HG03469 (cell line): ENCODE measurements at regions not wholly inside any gene's neighbourhood (a gene's known extent, or its start where the extent isn't known, plus 50 kb on each side); places are given as distances from the start of the nearest gene placed in this dataset.
A peak's percentile ranks its signal among the peaks of the same experiment; 100 is the strongest.

Experiments
- ATAC-seq: cut with Tn5 transposase; IDR thresholded peaks from one replicate; pipeline ENCODE4 v1.9.1; 2021; ENCODE audit warnings: mild to moderate bottlenecking, moderate library complexity, moderate number of reproducible peaks; ENCODE audit not compliant: unreplicated experiment

- ATAC-seq, result no peak
Measured at GRCh38 chr10:120278069-120278468, 179.0 kb upstream of the PLPP4 start.

GRCh38 chr10:120279196-120279595 lies 177.8 kb upstream of the PLPP4 start:
- ATAC-seq, result no peak

DNA sequence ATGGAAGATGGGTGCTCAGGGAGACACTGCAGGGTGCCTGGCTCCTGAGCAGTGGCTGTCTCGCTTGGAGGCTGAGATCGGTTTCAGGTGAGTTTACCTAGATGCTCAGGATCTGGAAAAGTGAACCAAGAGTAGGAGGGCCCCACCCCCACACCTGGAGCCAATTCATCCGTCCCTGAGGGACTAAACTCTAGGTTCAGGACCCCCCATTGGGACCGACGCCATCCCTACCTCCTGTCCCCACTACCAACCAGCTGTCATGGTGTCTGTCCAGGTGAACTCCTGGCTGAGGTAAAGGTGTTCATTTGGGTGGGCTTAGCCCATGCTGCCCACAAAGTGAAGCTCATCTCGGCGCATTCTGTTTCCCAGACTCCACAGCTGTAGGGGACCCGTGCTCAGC lies 174.6 kb upstream of the PLPP4 start:
- ATAC-seq, result no peak

GRCh38 chr10:120282846-120283492 lies 174.1 kb upstream of the PLPP4 start:
- ATAC-seq, result no peak

- no peak for ATAC-seq
Measured at GRCh38 chr10:120285408-120285807, 171.6 kb upstream of the PLPP4 start.

DNA sequence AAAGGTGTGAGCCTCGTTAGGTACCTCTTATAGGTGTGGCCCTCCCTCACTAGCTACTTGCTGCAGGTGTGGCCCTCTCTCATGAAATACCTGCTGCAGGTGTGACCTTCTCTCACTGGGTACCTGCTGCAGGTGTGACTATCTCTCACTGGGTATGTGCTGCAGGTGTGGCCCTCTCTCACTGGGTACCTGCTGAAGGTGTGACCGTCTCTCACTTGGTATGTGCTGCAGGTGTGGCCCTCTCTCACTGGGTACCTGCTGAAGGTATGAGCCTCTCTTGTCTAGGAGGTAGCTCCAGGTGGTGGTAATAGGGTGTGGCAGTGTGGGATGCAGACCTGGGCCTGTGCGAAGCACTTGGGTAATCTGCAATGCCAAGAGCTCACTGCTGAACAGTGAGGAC lies 170.7 kb upstream of the PLPP4 start:
- no peak for ATAC-seq

GRCh38 chr10:120300513-120300912 lies 156.5 kb upstream of the PLPP4 start:
- ATAC-seq, result no peak

DNA sequence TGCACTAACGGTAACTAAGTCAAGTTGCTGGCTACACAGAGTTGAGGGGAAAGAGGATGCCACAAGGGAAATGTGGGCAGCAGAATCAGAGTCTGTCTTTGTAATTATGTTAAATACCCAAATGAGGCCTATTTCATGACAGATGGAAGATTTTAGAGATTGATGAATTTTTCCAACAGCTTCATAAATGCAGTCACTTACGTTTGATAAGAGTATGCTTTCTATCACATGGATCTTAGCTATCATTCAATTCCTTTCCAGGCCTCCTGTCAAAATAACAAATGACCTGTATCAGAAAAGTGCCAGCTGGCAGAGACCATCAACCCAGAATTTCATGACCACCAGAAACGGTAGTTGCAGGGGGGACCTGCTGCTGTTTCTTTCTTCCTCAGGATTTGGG lies 148.4 kb upstream of the PLPP4 start:
- ATAC-seq, result no peak

DNA sequence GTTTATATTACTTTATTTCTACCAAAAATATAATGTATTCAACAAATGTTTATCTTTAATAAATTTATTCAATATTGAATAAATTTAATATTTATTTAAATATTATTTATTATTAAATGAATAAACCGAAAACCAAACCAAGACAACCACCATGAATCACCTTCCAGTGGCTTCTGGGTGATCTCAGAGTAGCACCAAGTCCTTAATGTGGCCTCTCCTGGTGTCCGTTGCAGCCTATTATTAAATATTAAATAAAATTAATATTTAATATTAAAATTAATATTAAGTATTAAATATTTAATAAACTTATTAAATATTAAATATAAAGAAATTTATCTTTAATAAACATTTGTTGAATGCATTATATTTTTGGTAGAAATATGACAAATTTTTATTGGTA lies 143.3 kb upstream of the PLPP4 start:
- ATAC-seq, result no peak

DNA sequence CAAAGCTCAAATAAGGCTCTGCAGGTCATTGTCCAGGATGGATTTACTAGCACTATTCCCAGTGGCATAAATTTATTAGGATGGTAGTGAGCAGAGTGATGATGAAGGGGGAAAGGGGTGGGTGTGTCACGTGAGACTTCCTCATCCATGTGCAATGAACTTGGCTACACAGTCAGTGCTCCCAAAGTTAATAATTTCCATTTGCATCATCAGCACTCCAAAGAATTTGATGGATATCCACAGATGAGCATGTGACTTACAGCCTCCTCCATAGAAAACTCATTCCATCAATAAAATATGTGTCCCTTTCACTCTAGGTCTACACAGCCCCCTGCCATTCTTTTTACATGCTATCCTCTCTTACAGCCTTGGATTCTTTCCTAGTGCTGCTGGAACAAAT lies 142.6 kb upstream of the PLPP4 start:
- ATAC-seq, result no peak

DNA sequence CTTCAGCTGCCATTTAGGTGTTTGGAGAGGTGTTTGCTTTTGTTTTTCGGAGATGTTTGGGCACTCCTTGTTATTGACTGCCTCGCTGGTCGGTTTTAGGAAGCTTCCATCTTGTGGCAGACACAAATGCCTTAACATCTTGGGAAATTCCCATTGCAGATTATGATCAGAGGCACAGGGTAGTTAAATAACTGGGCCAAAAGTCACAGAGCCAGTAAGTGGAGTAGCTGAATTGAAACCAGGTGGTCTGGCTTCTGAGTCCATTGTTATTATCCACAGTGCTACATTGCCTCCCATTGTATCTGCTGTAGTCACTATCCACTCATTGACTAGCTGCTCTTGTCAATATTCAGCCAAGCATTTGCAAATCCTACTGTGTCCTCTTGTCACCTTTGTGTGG lies 138.2 kb upstream of the PLPP4 start:
- no peak for ATAC-seq

- ATAC-seq, result no peak
Measured at GRCh38 chr10:120327675-120328074, 129.4 kb upstream of the PLPP4 start.

- no peak for ATAC-seq
Measured at GRCh38 chr10:120328647-120329046, 128.4 kb upstream of the PLPP4 start.

DNA sequence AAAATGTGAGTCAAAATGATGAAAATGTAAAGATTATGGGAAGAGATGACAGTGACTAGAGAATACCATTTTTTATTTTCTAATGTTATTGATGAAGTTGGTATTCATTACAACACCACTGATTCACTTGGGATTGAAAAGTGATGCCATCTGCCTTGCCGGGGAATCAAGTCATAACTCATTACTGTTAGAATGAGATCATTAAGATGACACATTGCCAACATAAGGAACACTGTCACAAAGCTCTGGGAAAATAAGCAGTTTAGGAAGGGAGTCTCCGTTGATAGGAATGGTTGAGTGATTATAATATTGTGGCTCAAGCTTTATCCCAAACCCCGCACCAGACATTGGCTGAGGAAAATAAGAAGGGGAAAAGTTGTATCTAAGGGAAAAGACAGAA lies 121.5 kb upstream of the PLPP4 start:
- no peak for ATAC-seq

GRCh38 chr10:120336306-120336910 lies 120.6 kb upstream of the PLPP4 start:
- ATAC-seq, result no peak

DNA sequence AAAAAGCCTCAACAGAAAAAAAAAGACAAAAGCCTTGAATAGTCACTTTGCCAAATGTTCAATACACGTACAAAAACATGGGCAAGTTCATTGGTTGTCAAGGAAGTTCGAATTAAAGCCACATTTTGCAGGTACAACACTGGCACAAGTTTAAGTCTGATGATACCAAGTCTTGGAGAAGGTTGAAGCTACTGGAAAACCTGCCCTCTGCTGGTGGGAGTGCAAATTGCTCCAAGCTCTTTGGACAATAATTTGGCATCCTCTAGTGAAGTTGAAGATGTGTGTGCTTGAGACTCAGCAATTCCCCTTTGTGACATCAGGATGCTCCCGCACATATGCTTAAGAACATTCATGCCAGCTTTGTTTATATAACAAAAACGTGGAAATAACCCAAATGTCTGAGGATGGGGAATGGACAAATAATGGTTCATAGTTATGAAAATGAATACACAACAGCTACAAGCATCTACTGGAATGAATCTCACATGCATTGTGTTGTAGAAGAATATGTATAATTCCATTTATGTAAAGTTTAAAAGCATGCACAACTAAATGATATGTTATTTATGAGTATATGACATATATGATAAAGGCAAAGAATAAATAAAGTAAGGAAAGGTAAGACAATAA lies 120.0 kb upstream of the PLPP4 start:
- ATAC-seq, result peak; percentile 58

DNA sequence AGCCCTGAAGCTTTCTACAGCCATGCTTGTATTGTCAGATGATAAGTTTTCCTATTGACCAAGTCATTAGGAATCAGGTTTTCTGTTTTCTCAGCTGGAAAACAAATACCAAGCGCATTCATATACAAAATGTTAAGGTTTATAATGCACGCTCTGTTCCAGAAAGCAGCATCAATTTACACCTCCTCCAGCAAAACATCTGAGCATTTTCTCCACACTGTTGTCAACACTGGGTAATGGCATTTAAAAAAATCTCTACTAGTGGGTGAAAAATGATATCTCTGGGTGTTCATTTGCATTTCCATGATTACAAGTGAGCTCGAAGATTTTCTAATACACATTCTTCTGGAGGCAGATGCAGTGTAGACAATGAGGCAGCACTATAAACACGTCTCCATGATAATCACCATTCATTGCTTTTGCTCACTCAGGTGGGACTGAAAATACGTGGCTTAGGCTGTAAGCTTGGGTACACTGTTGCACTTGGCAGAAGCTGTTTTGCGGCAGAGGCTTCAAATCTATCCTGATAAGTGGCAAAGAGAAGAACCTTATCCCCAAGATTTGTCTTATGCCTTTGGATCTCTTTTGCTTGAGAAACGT lies 114.8 kb upstream of the PLPP4 start:
- no peak for ATAC-seq

GRCh38 chr10:120345186-120345585 lies 111.8 kb upstream of the PLPP4 start:
- ATAC-seq, result no peak

GRCh38 chr10:120347644-120348043 lies 109.4 kb upstream of the PLPP4 start:
- ATAC-seq, result no peak

DNA sequence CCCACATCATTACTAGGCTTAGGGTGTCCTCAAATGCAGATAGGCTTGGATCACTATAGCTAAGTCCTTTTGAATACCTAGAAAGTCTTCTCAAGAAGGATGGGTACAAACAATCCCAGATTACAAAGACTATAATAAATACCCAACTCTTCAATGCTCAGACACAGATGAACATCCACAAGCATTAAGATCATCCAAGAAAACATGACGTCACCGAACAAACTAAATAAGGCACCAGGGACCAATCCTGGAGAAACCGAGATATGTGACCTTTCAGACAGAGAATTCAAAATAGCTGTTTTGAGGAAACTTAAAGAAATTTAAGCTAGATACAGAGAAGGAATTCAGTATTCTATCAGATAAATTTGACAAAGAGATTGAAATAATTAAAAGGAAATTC lies 108.0 kb upstream of the PLPP4 start:
- ATAC-seq, result no peak

DNA sequence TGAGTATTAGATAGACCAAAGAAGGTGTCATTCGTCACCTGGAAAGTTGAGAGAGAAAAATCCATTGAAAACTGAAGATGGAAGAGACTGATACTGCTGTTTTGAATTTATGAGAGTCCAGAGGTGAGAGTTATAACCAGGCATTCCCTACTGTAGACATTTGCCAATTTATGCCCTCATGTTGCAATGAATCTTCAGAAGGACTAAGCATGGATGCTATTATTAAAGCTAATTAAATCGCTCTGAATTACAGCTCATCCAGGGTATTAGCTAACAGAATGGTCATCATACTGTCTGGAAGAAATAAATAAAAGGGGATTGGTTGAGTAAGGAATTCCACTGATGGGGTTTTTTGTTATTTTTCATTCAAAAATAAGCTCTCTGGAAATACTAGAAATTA lies 101.6 kb upstream of the PLPP4 start:
- ATAC-seq, result no peak

DNA sequence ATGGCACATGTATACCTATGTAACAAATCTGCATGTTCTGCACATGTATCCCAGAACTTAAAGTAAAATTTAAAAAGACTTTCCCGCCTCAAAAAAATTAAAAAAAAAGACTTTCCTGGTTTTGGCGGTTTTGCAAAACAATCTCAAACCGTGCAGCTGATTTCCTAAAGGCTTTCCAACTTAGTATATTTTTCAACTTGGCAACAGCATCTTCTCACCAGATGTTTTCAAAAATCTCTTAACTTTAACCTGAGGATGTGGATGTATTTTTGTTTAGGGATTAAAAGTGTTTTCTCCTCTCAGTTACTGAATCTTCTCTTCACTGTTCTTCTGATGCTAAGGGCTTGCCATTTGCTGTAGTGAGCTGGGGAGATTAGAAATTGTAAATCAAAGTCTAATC lies 96.5 kb upstream of the PLPP4 start:
- ATAC-seq, result no peak
